GM23248 (cell line): ENCODE measurements at regions not wholly inside any gene's neighbourhood (a gene's known extent, or its start where the extent isn't known, plus 50 kb on each side); places are given as distances from the start of the nearest gene placed in this dataset.
A peak's percentile ranks its signal among the peaks of the same experiment; 100 is the strongest.

Experiments used
- DNase-seq: peaks from one replicate; pipeline ENCODE4 v3.0.0-alpha.2; 2015
- H2AFZ ChIP-seq: fragments of 200-600 bp; sonication (generic); 2 replicates; pipeline ENCODE4 v1.6.1; 2016; ENCODE audit warnings: antibody characterized with exemption
- H3F3A ChIP-seq: fragments of 200-600 bp; sonication (generic); 2 replicates; pipeline ENCODE4 v1.6.1; 2016; ENCODE audit warnings: mild to moderate bottlenecking, antibody characterized with exemption, mixed run types; ENCODE audit not compliant: insufficient read depth
- H3K27ac ChIP-seq: fragments of 200-600 bp; sonication (generic); 2 replicates; pipeline ENCODE4 v1.5.1; 2016; ENCODE audit warnings: mild to moderate bottlenecking
- H3K27me3 ChIP-seq: fragments of 200-600 bp; sonication (generic); replicated peaks from 2 replicates; pipeline ENCODE4 v1.6.1; 2016; ENCODE audit warnings: mild to moderate bottlenecking; ENCODE audit not compliant: insufficient read depth
- H3K36me3 ChIP-seq: fragments of 200-600 bp; sonication (generic); 2 replicates; pipeline ENCODE4 v1.6.1; 2016; ENCODE audit warnings: low read depth, mild to moderate bottlenecking
- H3K4me1 ChIP-seq: fragments of 200-600 bp; sonication (generic); 2 replicates; pipeline ENCODE4 v1.6.1; 2016; ENCODE audit warnings: mild to moderate bottlenecking; ENCODE audit not compliant: insufficient read depth
- H3K4me2 ChIP-seq: fragments of 200-600 bp; sonication (generic); one replicate; pipeline ENCODE4 v1.6.1; 2016; ENCODE audit warnings: mild to moderate bottlenecking; ENCODE audit not compliant: unreplicated experiment
- H3K4me3 ChIP-seq: fragments of 200-600 bp; sonication (generic); 2 replicates; pipeline ENCODE4 v1.5.1; 2016; ENCODE audit warnings: mild to moderate bottlenecking
- H3K79me2 ChIP-seq: fragments of 200-600 bp; sonication (generic); 2 replicates; pipeline ENCODE4 v1.6.1; 2016; ENCODE audit warnings: mild to moderate bottlenecking; ENCODE audit not compliant: insufficient read depth
- H3K9ac ChIP-seq: fragments of 200-600 bp; sonication (generic); 2 replicates; pipeline ENCODE4 v1.6.1; 2016; ENCODE audit warnings: mild to moderate bottlenecking
- H3K9me2 ChIP-seq: fragments of 200-600 bp; sonication (generic); 2 replicates; pipeline ENCODE4 v1.6.1; 2016; ENCODE audit warnings: mixed run types, mild to moderate bottlenecking, moderate library complexity; ENCODE audit not compliant: insufficient read depth
- H3K9me3 ChIP-seq: fragments of 200-600 bp; sonication (generic); one replicate; pipeline ENCODE4 v1.6.1; 2017; ENCODE audit warnings: low read depth
- H4K20me1 ChIP-seq: fragments of 200-600 bp; sonication (generic); 2 replicates; pipeline ENCODE4 v1.6.0; 2016; ENCODE audit not compliant: insufficient read depth
- EZH2 ChIP-seq: fragments of 200-600 bp; sonication (generic); IDR thresholded peaks from 2 replicates; pipeline ENCODE4 v1.6.1; 2018; ENCODE audit warnings: antibody characterized with exemption, mild to moderate bottlenecking; ENCODE audit not compliant: insufficient read depth, poor library complexity, severe bottlenecking
- EZH2phosphoT487 ChIP-seq: fragments of 200-600 bp; sonication (generic); IDR thresholded peaks from 2 replicates; pipeline ENCODE4 v1.6.1; 2018; ENCODE audit warnings: antibody characterized with exemption, moderate library complexity, mild to moderate bottlenecking, low read depth; ENCODE audit not compliant: insufficient read depth
- WGBS, 2 experiments: methylation state at CpG; one replicate each; pipeline ENCODE4 v1.1.6; 2015 to 2017; ENCODE audit warnings: low lambda C conversion rate in 2 of 2, low coverage in 1 of 2; ENCODE audit errors: missing lambda C conversion rate in 2 of 2; 5-methylcytosine and 5-hydroxymethylcytosine counted together
- in situ Hi-C: fragments of 300-500 bp; cut with MboI; formaldehyde crosslinking; loops from 2 replicates; pipeline ENCODE4 v1.15.0; 2020

DNA sequence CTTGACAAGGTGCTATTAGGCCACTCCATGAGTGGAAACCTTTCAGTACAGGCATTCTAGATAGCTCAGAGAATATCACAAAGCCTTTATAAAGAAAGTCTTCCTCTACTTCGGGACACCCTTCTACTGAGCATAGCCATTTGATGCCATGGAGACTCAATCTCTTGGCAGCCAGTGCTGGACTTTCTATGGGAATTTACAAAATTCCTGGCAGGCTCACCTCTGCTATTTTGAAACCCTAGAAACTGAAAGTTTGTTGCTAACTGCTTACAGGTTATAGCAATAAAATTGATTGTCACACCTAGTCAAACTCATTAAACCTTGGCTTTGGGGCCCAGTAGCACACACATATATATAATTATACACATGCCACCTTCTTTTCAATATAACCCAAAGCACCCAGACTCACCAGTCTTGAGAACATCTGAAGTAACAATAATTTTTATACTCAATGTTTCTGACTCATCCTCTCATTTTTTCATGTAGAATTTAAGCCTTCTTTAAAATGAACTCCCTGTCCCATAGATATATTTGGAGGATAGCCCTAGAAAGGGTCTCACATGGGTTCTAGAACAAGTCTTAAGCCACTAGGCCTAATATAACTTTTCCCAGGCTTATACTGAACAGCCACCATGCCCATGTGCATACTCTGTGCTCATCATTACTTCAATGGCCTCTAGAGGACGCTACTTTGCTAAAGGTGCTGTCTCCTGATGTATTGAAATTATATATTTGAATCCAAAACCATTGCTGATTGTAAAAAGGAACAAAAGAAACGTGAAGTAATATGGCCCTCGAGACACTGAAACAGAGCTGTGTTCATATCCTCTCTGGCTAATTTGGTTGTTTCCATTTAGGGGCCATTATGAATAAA is 368.1 kb upstream of the MARCKS start:
- Histone ChIP-seq H3K27me3 (no peaks in the 10 kb centered on the region), H4K20me1 (no peaks in the 10 kb centered on the region), H3K27ac (no peak overlapping the region), H3F3A (no peaks in the 10 kb centered on the region; the same call in 1 of the 2 replicates), H2AFZ (no peak overlapping the region), H3K9me2 (no peaks in the 10 kb centered on the region), H3K4me2 (peak overlapping the region; percentile 1), H3K4me1 (peaks cover 15% of the 10 kb centered on the region), H3K9ac (no peak overlapping the region), H3K36me3 (no peaks in the 10 kb centered on the region), H3K79me2 (no peaks in the 10 kb centered on the region), H3K4me3 (no peak overlapping the region), H3K9me3 (no peaks in the 10 kb centered on the region)
- TF ChIP-seq EZH2 (no peak), EZH2phosphoT487 (no peak)
- DNase-seq: no peak
- in situ Hi-C loops: no loop called here
- WGBS, 2 experiments: 75 to 76% methylated on average over 4 of the region's 4 CpGs

- Histone ChIP-seq H4K20me1 (no peaks in the 10 kb centered on the region), H3K9me3 (no peaks in the 10 kb centered on the region), H3K4me1 (peaks cover 15% of the 10 kb centered on the region), H3K27ac (no peak overlapping the region), H3K4me3 (no peak overlapping the region), H2AFZ (no peak overlapping the region), H3K9me2 (no peaks in the 10 kb centered on the region), H3K27me3 (no peaks in the 10 kb centered on the region), H3K79me2 (no peaks in the 10 kb centered on the region), H3K36me3 (no peaks in the 10 kb centered on the region), H3F3A (no peaks in the 10 kb centered on the region; the same call in 1 of the 2 replicates), H3K9ac (no peak overlapping the region), H3K4me2 (no peak overlapping the region)
- WGBS, 2 experiments: 96 to 100% methylated on average over 1 of the region's 1 CpG
- DNase-seq: peak; percentile 9
- in situ Hi-C loops: no loop called here
- no peak for TF ChIP-seq EZH2phosphoT487
Observed at GRCh38 chr6:113489952-113490746, 367.0 kb upstream of the MARCKS start.

DNA sequence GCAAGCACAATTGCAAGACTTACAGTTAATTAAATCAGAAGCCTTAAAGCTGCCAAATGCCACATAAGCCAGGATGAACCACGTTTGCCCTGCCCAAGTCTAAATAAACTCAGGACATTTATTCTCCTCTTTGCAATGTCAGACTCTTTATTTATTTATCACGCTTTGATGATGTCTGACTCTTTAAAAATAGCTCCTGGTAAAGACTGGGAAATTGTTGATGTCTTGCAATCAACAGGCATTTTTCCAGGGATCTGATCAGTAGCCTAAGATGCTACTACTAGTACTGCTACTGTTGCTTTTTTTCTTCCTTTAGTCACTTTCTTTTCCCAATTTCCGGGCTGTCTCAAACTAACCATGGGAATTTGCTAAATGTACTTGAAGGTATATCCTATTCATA is 365.8 kb upstream of the MARCKS start:
- no peaks in the 10 kb centered on the region for H3K9me2 ChIP-seq
- H3K4me1 ChIP-seq: peaks cover 27% of the 10 kb centered on the region
- no peaks in the 10 kb centered on the region for H3K36me3 ChIP-seq
- TF ChIP-seq EZH2phosphoT487 (no peak), EZH2 (no peak)
- DNase-seq: no peak
- no peak overlapping the region for H2AFZ ChIP-seq
- no peaks in the 10 kb centered on the region for H3K9me3 ChIP-seq
- H3F3A ChIP-seq: no peaks in the 10 kb centered on the region; the same call in 1 of the 2 replicates
- H4K20me1 ChIP-seq: no peaks in the 10 kb centered on the region
- no peaks in the 10 kb centered on the region for H3K79me2 ChIP-seq
- no peak overlapping the region for H3K9ac ChIP-seq
- in situ Hi-C loops: no loop called here
- H3K4me3 ChIP-seq: no peak overlapping the region
- no peak overlapping the region for H3K4me2 ChIP-seq
- H3K27me3 ChIP-seq: no peaks in the 10 kb centered on the region
- 81 to 82% methylated on average over 3 of the region's 3 CpGs for WGBS, 2 experiments
- H3K27ac ChIP-seq: no peak overlapping the region

DNA sequence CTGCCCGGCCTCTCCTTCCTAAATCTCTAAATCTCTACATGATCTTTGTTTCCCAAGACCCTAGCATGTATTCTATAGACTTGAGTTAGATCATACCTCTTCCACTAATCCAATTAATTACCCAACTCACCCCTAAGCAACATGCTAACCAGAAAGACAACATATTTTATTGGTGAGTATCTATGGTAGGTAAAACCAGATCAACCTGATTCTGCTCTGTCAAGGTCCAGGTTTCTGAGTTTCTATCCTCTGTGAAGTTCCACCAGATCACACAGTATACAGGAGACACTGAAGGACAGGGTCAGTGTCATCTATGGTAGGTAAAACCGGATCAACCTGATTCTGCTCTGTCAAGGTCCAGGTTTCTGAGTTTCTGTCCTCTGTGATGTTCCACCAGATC is 363.2 kb upstream of the MARCKS start:
- TF ChIP-seq EZH2phosphoT487: no peak
- no peak for TF ChIP-seq EZH2
- H3K9me2 ChIP-seq: no peaks in the 10 kb centered on the region
- 91 to 93% methylated on average over 2 of the region's 2 CpGs for WGBS, 2 experiments
- H4K20me1 ChIP-seq: no peaks in the 10 kb centered on the region
- no peaks in the 10 kb centered on the region for H3K27me3 ChIP-seq
- no peaks in the 10 kb centered on the region for H3K79me2 ChIP-seq
- H3K9me3 ChIP-seq: no peaks in the 10 kb centered on the region
- DNase-seq: no peak
- peaks cover 27% of the 10 kb centered on the region for H3K4me1 ChIP-seq
- H3K4me3 ChIP-seq: no peak overlapping the region
- in situ Hi-C loops: no loop called here
- H3K9ac ChIP-seq: no peak overlapping the region
- H2AFZ ChIP-seq: no peak overlapping the region
- no peak overlapping the region for H3K27ac ChIP-seq
- H3K36me3 ChIP-seq: no peaks in the 10 kb centered on the region
- H3K4me2 ChIP-seq: no peak overlapping the region
- H3F3A ChIP-seq: no peaks in the 10 kb centered on the region; the same call in 1 of the 2 replicates
